GM12865 (cell line): ENCODE measurements at regions not wholly inside any gene's neighbourhood (a gene's known extent, or its start where the extent isn't known, plus 50 kb on each side); places are given as distances from the start of the nearest gene placed in this dataset.
"Not testable (repeated sequence)": the region's sequence is repeated elsewhere in the genome, so short reads cannot be mapped to it uniquely, and the experiment has no call there.

Source experiments
- DNase-seq: peaks from one replicate; pipeline ENCODE4 v3.0.0; 2010; ENCODE audit warnings: low read depth
- H3K4me3 ChIP-seq: 2 replicates; pipeline ENCODE4 v1.5.1; 2011; ENCODE audit warnings: mild to moderate bottlenecking, low read depth, low read length, control low read depth
- CTCF ChIP-seq: IDR thresholded peaks from 2 replicates; pipeline ENCODE4 v1.5.1; 2011; ENCODE audit warnings: low read length, control low read depth, low read depth, inconsistent platforms; ENCODE audit not compliant: insufficient read depth; ENCODE audit errors: missing control alignments

GRCh38 chr2:117607202-117607601 lies 207.3 kb upstream of the DDX18 start:
- TF ChIP-seq CTCF: no peak
- DNase-seq: no peak
- H3K4me3 ChIP-seq: no peak overlapping the region

- no peak overlapping the region for H3K4me3 ChIP-seq
- no peak for DNase-seq
- TF ChIP-seq CTCF: no peak
These were observed 201.4 kb upstream of the DDX18 start for GRCh38 chr2:117613101-117613500.

- no peak overlapping the region for H3K4me3 ChIP-seq
- no peak for DNase-seq
- no peak for TF ChIP-seq CTCF
These were observed 200.2 kb upstream of the DDX18 start for GRCh38 chr2:117614296-117614695.

- no peak for TF ChIP-seq CTCF
- H3K4me3 ChIP-seq: no peak overlapping the region
- no peak for DNase-seq
These were observed 199.5 kb upstream of the DDX18 start for GRCh38 chr2:117614823-117615534.

- DNase-seq: no peak
These were observed 195.9 kb upstream of the DDX18 start for GRCh38 chr2:117618607-117619006.

GRCh38 chr2:117621326-117621725 lies 193.2 kb upstream of the DDX18 start:
- no peak for TF ChIP-seq CTCF
- no peak overlapping the region for H3K4me3 ChIP-seq
- DNase-seq: no peak

More at GRCh38 chr2:117618607-117619006, 195.9 kb upstream of the DDX18 start:
- H3K4me3 ChIP-seq: no peak overlapping the region
- no peak for TF ChIP-seq CTCF

GRCh38 chr2:117623175-117623574 lies 191.3 kb upstream of the DDX18 start:
- not testable (repeated sequence) for H3K4me3 ChIP-seq, DNase-seq
